GM12878 (cell line): ENCODE measurements at regions not wholly inside any gene's neighbourhood (a gene's known extent, or its start where the extent isn't known, plus 50 kb on each side); places are given as distances from the start of the nearest gene placed in this dataset.
A peak's percentile ranks its signal among the peaks of the same experiment; 100 is the strongest.

Experiments used
- ATAC-seq: fragments of 200-7000 bp; cut with Tn5 transposase; 3 replicates; pipeline ENCODE4 v1.9.1; 2020; ENCODE audit warnings: mild to moderate bottlenecking, moderate library complexity
- BruUV-seq: library from RNA; stranded (reverse); fragments of 400-500 nt; replicated peaks from 2 replicates; lab custom pipeline; 2021; lab: Mats Ljungman, UMichigan
- CTCF ChIA-PET: fragments of 300-600 bp; sonication (Branson Sonifier 250); formaldehyde crosslinking; extraction: SDS; loops from one replicate; lab custom pipeline; 2021; ENCODE audit warnings: inconsistent platforms; lab: Yijun Ruan, JAX
- POLR2A ChIA-PET: fragments of 350-600 bp; formaldehyde crosslinking; extraction: SDS; loops from one replicate; lab custom pipeline; 2021; ENCODE audit warnings: inconsistent platforms; lab: Charles Lee
- RAD21 ChIA-PET: fragments of 300-600 bp; sonication (Branson Sonifier 250); formaldehyde crosslinking; loops from one replicate; lab custom pipeline; 2023; ENCODE audit warnings: antibody characterized with exemption; ENCODE audit not compliant: unreplicated experiment; lab: Charles Lee
- SMC1A ChIA-PET: fragments of 300-600 bp; sonication (Branson Sonifier 250); formaldehyde crosslinking; loops from one replicate; lab custom pipeline; 2023; ENCODE audit not compliant: unreplicated experiment, uncharacterized antibody; lab: Charles Lee
- DNase-seq: peaks from one replicate; pipeline ENCODE4 v3.0.0-alpha.2; 2011; ENCODE audit warnings: low read depth, low spot score
- FAIRE-seq: peaks from 3 replicates; lab custom pipeline; 2011; peaks lifted over from hg19 to GRCh38; lab: Jason Lieb, UNC
- H2AFZ ChIP-seq: 2 replicates; pipeline ENCODE4 v1.6.0; 2011; ENCODE audit warnings: low read depth, low read length, control low read depth; ENCODE audit not compliant: control insufficient read depth
- H3K27ac ChIP-seq: 2 replicates; pipeline ENCODE4 v1.5.1; 2011; ENCODE audit warnings: control low read depth; ENCODE audit not compliant: control insufficient read depth, insufficient read depth
- H3K27me3 ChIP-seq, 2 experiments: replicated peaks in 1 of 2; 2 replicates each; pipeline versions ENCODE4 v1.6.0 to v1.6.1; 2011; ENCODE audit warnings: low read length in 1 of 2; ENCODE audit not compliant: control insufficient read depth in 2 of 2, insufficient read depth in 2 of 2
- H3K36me3 ChIP-seq, 2 experiments: 2 replicates each; pipeline ENCODE4 v1.5.1; 2011; ENCODE audit warnings: low read length in 1 of 2; ENCODE audit not compliant: control insufficient read depth in 2 of 2, insufficient read depth in 2 of 2
- H3K4me1 ChIP-seq: 2 replicates; pipeline ENCODE4 v1.6.1; 2011; ENCODE audit warnings: mild to moderate bottlenecking, low read length, moderate library complexity, mixed read lengths; ENCODE audit not compliant: control insufficient read depth, insufficient read depth
- H3K4me2 ChIP-seq: 2 replicates; pipeline ENCODE4 v1.6.0; 2011; ENCODE audit warnings: control low read depth; ENCODE audit not compliant: control insufficient read depth, insufficient read depth
- H3K4me3 ChIP-seq: fragments of 200-600 bp; sonication (generic); 2 replicates; pipeline ENCODE4 v1.5.1; 2016
- H3K79me2 ChIP-seq: 2 replicates; pipeline ENCODE4 v1.6.0; 2011; ENCODE audit warnings: low read length; ENCODE audit not compliant: control insufficient read depth, insufficient read depth
- H3K9ac ChIP-seq: 2 replicates; pipeline ENCODE4 v1.8.0; 2011; ENCODE audit warnings: low read length, control low read depth, mixed read lengths; ENCODE audit not compliant: control insufficient read depth, insufficient read depth
- H3K9me3 ChIP-seq: replicated peaks from 3 replicates; pipeline ENCODE4 v1.5.1; 2011; ENCODE audit warnings: mild to moderate bottlenecking, low read length; ENCODE audit not compliant: control insufficient read depth, insufficient read depth
- H4K20me1 ChIP-seq: 2 replicates; pipeline ENCODE4 v1.6.0; 2011; ENCODE audit not compliant: control insufficient read depth, insufficient read depth
- CTCF ChIP-seq, 3 experiments: IDR thresholded peaks in 2 of 3; conservative IDR thresholded peaks in 1 of 3; 2 replicates each; pipeline ENCODE4 v1.5.1; 2011; ENCODE audit warnings: low read depth in 3 of 3, low read length in 3 of 3, mild to moderate bottlenecking in 3 of 3, control low read depth in 2 of 3, moderate library complexity in 2 of 3, inconsistent platforms in 1 of 3, mixed read lengths in 1 of 3; ENCODE audit not compliant: control insufficient read depth in 2 of 3, insufficient read depth in 1 of 3; ENCODE audit errors: extremely low read depth in 1 of 3
- ELK1 ChIP-seq: IDR thresholded peaks from 2 replicates; pipeline ENCODE4 v1.6.1; 2012; ENCODE audit warnings: low read depth, low read length, improper control_type of control experiment
- FOXM1 ChIP-seq: IDR thresholded peaks from 2 replicates; pipeline ENCODE4 v1.6.1; 2012; ENCODE audit warnings: low read depth, mild to moderate bottlenecking, inconsistent platforms, low read length, moderate library complexity
- MTA2 ChIP-seq: fragments of 450-650 bp; IDR thresholded peaks from 2 replicates; pipeline ENCODE4 v1.6.1; 2016; ENCODE audit warnings: low read depth, mild to moderate bottlenecking, moderate library complexity
- NFXL1 ChIP-seq: fragments of 450-650 bp; IDR thresholded peaks from 2 replicates; pipeline ENCODE4 v1.6.1; 2017; ENCODE audit warnings: antibody characterized with exemption, mild to moderate bottlenecking, borderline replicate concordance
- PBX3 ChIP-seq: IDR thresholded peaks from 2 replicates; pipeline ENCODE4 v1.6.1; 2011; ENCODE audit warnings: mild to moderate bottlenecking, low read depth, low read length, moderate library complexity; ENCODE audit not compliant: insufficient replicate concordance
- RAD21 ChIP-seq: IDR thresholded peaks from 2 replicates; pipeline ENCODE4 v1.6.1; 2011; ENCODE audit warnings: mild to moderate bottlenecking, low read depth, low read length, moderate library complexity; ENCODE audit not compliant: insufficient read depth
- SMC3 ChIP-seq: IDR thresholded peaks from 2 replicates; pipeline ENCODE4 v1.6.1; 2011; ENCODE audit warnings: low read length, improper control_type of control experiment, borderline replicate concordance
- STAT3 ChIP-seq: IDR thresholded peaks from 2 replicates; pipeline ENCODE4 v1.6.1; 2011; ENCODE audit warnings: low read depth, low read length, improper control_type of control experiment
- TCF12 ChIP-seq: IDR thresholded peaks from 2 replicates; pipeline ENCODE4 v1.6.1; 2011; ENCODE audit warnings: low read depth, mild to moderate bottlenecking, low read length
- YY1 ChIP-seq: IDR thresholded peaks from 2 replicates; pipeline ENCODE4 v1.6.1; 2011; ENCODE audit warnings: low read depth, mild to moderate bottlenecking, low read length
- ZNF207 ChIP-seq: fragments of 450-650 bp; IDR thresholded peaks from 2 replicates; pipeline ENCODE4 v1.6.1; 2014; ENCODE audit warnings: antibody characterized with exemption, mild to moderate bottlenecking, borderline replicate concordance
- WGBS: methylation state at CpG from one replicate; pipeline ENCODE4 v1.1.6; 2016; ENCODE audit warnings: low lambda C conversion rate; ENCODE audit not compliant: insufficient replicate concordance, insufficient coverage; ENCODE audit errors: missing lambda C conversion rate; 5-methylcytosine and 5-hydroxymethylcytosine counted together
- in situ Hi-C: fragments of 300-500 bp; cut with MboI; formaldehyde crosslinking; loops from 9 replicates; pipeline ENCODE4 v1.14.3; 2018; ENCODE audit warnings: mixed read lengths
- intact Hi-C: fragments of 100-400 bp; cut with micrococcal nuclease; formaldehyde crosslinking; loops from one replicate; pipeline ENCODE4 v1.14.2; 2022; ENCODE audit not compliant: unreplicated experiment

GRCh38 chr4:86497980-86498862 is 95.9 kb upstream of the PTPN13 start:
- 12% methylated on average over 5 of the region's 5 CpGs for WGBS
- intact Hi-C loops, result loop anchor here (2.0 to 10.0 kb wide), 8 partner anchors 23 to 739 kb away; partner anchors contain the start of gene PTPN13
- H3K27me3 ChIP-seq, result no peaks in the 10 kb centered on the region
- no peak overlapping the region for H3K27ac ChIP-seq
- ATAC-seq (peak; percentile 93), DNase-seq (no peak), FAIRE-seq (peak; percentile 72)
- BruUV-seq, result no TSS peak
- H2AFZ ChIP-seq, result no peak overlapping the region
- ChIA-PET POLR2A (interaction anchor here (0.5 to 3.1 kb wide), 8 partner anchors 24 to 406 kb away, joined by 3 to 14 read pairs (median 5); partner anchors contain the start of gene PTPN13), RAD21 (interaction anchor here (0.6 to 8.5 kb wide), 60 partner anchors 12 to 737 kb away, joined by 3 to 177 read pairs (median 5); partner anchors contain the start of genes AFF1, C4orf36 and PTPN13), SMC1A (interaction anchor here (0.5 to 9.1 kb wide), 82 partner anchors 8 to 741 kb away, joined by 3 to 190 read pairs (median 6); partner anchors contain the start of genes C4orf36, PTPN13 and SLC10A6), CTCF (interaction anchor here (0.6 to 9.4 kb wide), 93 partner anchors 9 to 739 kb away, joined by 3 to 307 read pairs (median 6); partner anchors contain the start of genes C4orf36, PTPN13 and SLC10A6)
- no peaks in the 10 kb centered on the region for H3K4me1 ChIP-seq
- no peaks in the 10 kb centered on the region for H3K79me2 ChIP-seq
- no peaks in the 10 kb centered on the region for H4K20me1 ChIP-seq
- no peak overlapping the region for H3K4me3 ChIP-seq
- H3K9ac ChIP-seq, result no peak overlapping the region
- H3K36me3 ChIP-seq, result no peaks in the 10 kb centered on the region
- H3K9me3 ChIP-seq, result no peaks in the 10 kb centered on the region
- H3K4me2 ChIP-seq, result no peak overlapping the region
- TF ChIP-seq ZNF207, result no peak
- peak; percentile 21; the same call in 1 of the 2 replicates for TF ChIP-seq YY1
- TF ChIP-seq MTA2, result no peak
- 0 out of 2 replicates have a peak, but pooled peaks have one; percentile 25 for TF ChIP-seq STAT3
- TF ChIP-seq NFXL1, result no peak
- TF ChIP-seq PBX3, result no peak
- TF ChIP-seq TCF12, result no peak
- peak; percentile 88 for TF ChIP-seq RAD21
- peak; percentile 43; the same call in 1 of the 2 replicates for TF ChIP-seq FOXM1
- no peak for TF ChIP-seq ELK1
- TF ChIP-seq CTCF (IDR thresholded peaks at IDR 0.05 in 2 of 3, conservative IDR thresholded peaks at IDR 0.05 in 1 of 3; ENCODE audit: control insufficient read depth in 2 of 3, extremely low read depth in 1 of 3, insufficient read depth in 1 of 3, low read depth in 3 of 3, low read length in 3 of 3), result peak; percentile 74 to 85 (median 84); a peak in 5 of 6 replicates
- peak; percentile 82 for TF ChIP-seq SMC3
- in situ Hi-C loops, result loop anchor here (5.0 to 10.0 kb wide), 2 partner anchors 399 to 737 kb away; no protein-coding TSS in a partner anchor
